CD14-positive monocyte (primary cell): ENCODE measurements at regions not wholly inside any gene's neighbourhood (a gene's known extent, or its start where the extent isn't known, plus 50 kb on each side); places are given as distances from the start of the nearest gene placed in this dataset.

Experiments
- DNase-seq, 3 donors: peaks; one replicate each; pipeline ENCODE4 v3.0.0-alpha.2; 2011 to 2022
- H2AFZ ChIP-seq: 2 replicates; pipeline ENCODE4 v1.6.0; 2012; ENCODE audit warnings: mild to moderate bottlenecking, low read depth, low read length, inconsistent platforms; ENCODE audit not compliant: insufficient read depth, poor library complexity, severe bottlenecking
- H3K27ac ChIP-seq, 2 donors: 1 replicate in 1 of 2; 2 replicates in 1 of 2; pipeline ENCODE4 v1.5.1; 2012 to 2013; ENCODE audit warnings: low read length in 2 of 2, control low read depth in 1 of 2, inconsistent platforms in 1 of 2, low read depth in 1 of 2, mild to moderate bottlenecking in 1 of 2
- H3K27me3 ChIP-seq, 2 donors: one replicate each; pipeline versions ENCODE4 v1.6.0 to v1.6.1; 2011 to 2013; ENCODE audit warnings: low read length in 2 of 2; ENCODE audit not compliant: control insufficient read depth in 2 of 2, insufficient read depth in 2 of 2
- H3K36me3 ChIP-seq, 2 donors: replicated peaks in 1 of 2; 1 replicate in 1 of 2; 2 replicates in 1 of 2; pipeline versions ENCODE4 v1.5.1 to v1.6.1; 2012 to 2013; ENCODE audit warnings: low read length in 2 of 2, control low read depth in 1 of 2, inconsistent platforms in 1 of 2, mild to moderate bottlenecking in 1 of 2; ENCODE audit not compliant: insufficient read depth in 2 of 2, control insufficient read depth in 1 of 2
- H3K4me1 ChIP-seq, 2 donors: 1 replicate in 1 of 2; 2 replicates in 1 of 2; pipeline versions ENCODE4 v1.5.1 to v1.6.1; 2012 to 2013; ENCODE audit warnings: low read length in 2 of 2, control low read depth in 1 of 2, inconsistent platforms in 1 of 2, mild to moderate bottlenecking in 1 of 2, moderate library complexity in 1 of 2; ENCODE audit not compliant: insufficient read depth in 2 of 2, control insufficient read depth in 1 of 2
- H3K4me2 ChIP-seq: replicated peaks from 2 replicates; pipeline ENCODE3; 2012; ENCODE audit warnings: low read length, moderate library complexity, mild to moderate bottlenecking; ENCODE audit not compliant: poor library complexity, severe bottlenecking; ENCODE audit errors: extremely low read depth
- H3K4me3 ChIP-seq, 3 experiments: fragments of 200-600 bp in 1 of 3; sonication (generic) in 1 of 3; replicated peaks in 1 of 3; 1 replicate in 2 of 3; 2 replicates in 1 of 3; pipeline ENCODE4 v1.5.1; 2011 to 2013; ENCODE audit warnings: low read length in 3 of 3, mild to moderate bottlenecking in 3 of 3, control low read depth in 2 of 3, low read depth in 2 of 3, inconsistent platforms in 1 of 3, moderate library complexity in 1 of 3
- H3K79me2 ChIP-seq: 2 replicates; pipeline ENCODE4 v1.6.0; 2012; ENCODE audit warnings: mild to moderate bottlenecking, control low read depth, inconsistent platforms, low read length, moderate library complexity; ENCODE audit not compliant: insufficient read depth
- H3K9ac ChIP-seq: 2 replicates; pipeline ENCODE4 v1.6.0; 2017; ENCODE audit warnings: low read length, mild to moderate bottlenecking; ENCODE audit not compliant: insufficient read depth, poor library complexity, severe bottlenecking
- H3K9me3 ChIP-seq, 2 donors: replicated peaks in 1 of 2; 1 replicate in 1 of 2; 2 replicates in 1 of 2; pipeline versions ENCODE4 v1.5.1 to v1.6.1; 2012 to 2013; ENCODE audit warnings: low read length in 2 of 2, control low read depth in 1 of 2; ENCODE audit not compliant: control insufficient read depth in 1 of 2, insufficient read depth in 1 of 2
- H4K20me1 ChIP-seq: 2 replicates; pipeline ENCODE4 v1.6.0; 2012; ENCODE audit warnings: mild to moderate bottlenecking, low read length, control low read depth, moderate library complexity; ENCODE audit not compliant: insufficient read depth
- H3K27ac Mint-ChIP-seq, 7 donors: one replicate each; pipeline ENCODE4 v1.8.0; 2020; ENCODE audit warnings: mild to moderate bottlenecking in 7 of 7, mixed read lengths in 7 of 7, moderate library complexity in 6 of 7, inconsistent platforms in 2 of 7
- H3K27me3 Mint-ChIP-seq, 3 donors: one replicate each; pipeline ENCODE4 v1.8.0; 2021 to 2022; ENCODE audit warnings: low read depth in 3 of 3, mild to moderate bottlenecking in 3 of 3, mixed read lengths in 3 of 3, moderate library complexity in 3 of 3, inconsistent platforms in 1 of 3
- H3K36me3 Mint-ChIP-seq, 2 donors: one replicate each; pipeline ENCODE4 v1.8.0; 2020; ENCODE audit warnings: mixed read lengths in 2 of 2, inconsistent platforms in 1 of 2, mild to moderate bottlenecking in 1 of 2
- H3K4me1 Mint-ChIP-seq: one replicate; pipeline ENCODE4 v1.8.0; 2020; ENCODE audit warnings: mild to moderate bottlenecking, mixed read lengths
- H3K4me3 Mint-ChIP-seq, 2 donors: one replicate each; pipeline ENCODE4 v1.8.0; 2020; ENCODE audit warnings: mild to moderate bottlenecking in 2 of 2, mixed read lengths in 2 of 2, moderate library complexity in 1 of 2
- H3K9me3 Mint-ChIP-seq, 7 donors: one replicate each; pipeline ENCODE4 v1.8.0; 2020 to 2022; ENCODE audit warnings: mixed read lengths in 7 of 7, mild to moderate bottlenecking in 6 of 7, moderate library complexity in 6 of 7, inconsistent platforms in 2 of 7
- WGBS: methylation state at CpG from one replicate; pipeline ENCODE4 v1.1.5; 2013; ENCODE audit warnings: missing lambda C conversion rate; ENCODE audit not compliant: insufficient coverage; 5-methylcytosine and 5-hydroxymethylcytosine counted together
- intact Hi-C, 2 donors: fragments of 100-400 bp; cut with micrococcal nuclease; formaldehyde crosslinking; loops; one replicate each; pipeline versions ENCODE4 v1.15.0 to v1.15.1; 2023
- TF ChIP-seq, protein P1 (sequence below): fragments of 200-600 bp; IDR thresholded peaks from one replicate; pipeline ENCODE4 v1.8.0; 2022; ENCODE audit warnings: antibody characterized with exemption, mild to moderate bottlenecking

DNA sequence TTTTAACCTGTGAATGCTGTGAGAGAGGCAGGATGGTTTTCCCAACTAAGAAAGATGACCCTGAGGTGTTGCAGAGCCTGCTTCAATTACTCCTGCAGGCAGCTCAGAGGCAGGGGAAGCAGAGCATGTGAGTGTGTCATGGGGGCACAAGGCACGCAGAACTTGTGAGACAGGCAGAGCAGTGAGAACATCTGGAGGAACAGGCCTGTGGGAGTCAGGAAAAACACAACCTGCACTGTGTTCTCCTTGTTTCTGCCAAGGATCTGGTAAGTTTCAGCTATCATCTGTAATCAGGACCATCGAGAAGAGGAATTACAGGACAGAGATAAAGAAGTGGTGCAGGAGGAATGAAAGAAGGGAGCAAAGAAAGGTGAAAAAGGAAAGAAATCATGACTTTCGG lies 741.8 kb upstream of the INTU start:
- H3K36me3 ChIP-seq = no peaks in the 10 kb centered on the region
- H4K20me1 ChIP-seq = no peaks in the 10 kb centered on the region
- H3K27ac ChIP-seq = no peak overlapping the region
- H3K4me3 Mint-ChIP-seq = no peak overlapping the region
- H3K36me3 Mint-ChIP-seq = no peaks in the 10 kb centered on the region
- no peaks in the 10 kb centered on the region for H3K4me1 ChIP-seq
- H3K4me1 Mint-ChIP-seq = no peaks in the 10 kb centered on the region
- H3K27me3 Mint-ChIP-seq = no peaks in the 10 kb centered on the region
- DNase-seq = no peak
- H3K9me3 ChIP-seq = no peaks in the 10 kb centered on the region
- no peak overlapping the region for H3K9ac ChIP-seq
- no peak overlapping the region for H3K27ac Mint-ChIP-seq
- no peak overlapping the region for H2AFZ ChIP-seq
- peaks cover 0 to 11% (median 2%) of the 10 kb centered on the region in 7 donors for H3K9me3 Mint-ChIP-seq
- H3K27me3 ChIP-seq = no peaks in the 10 kb centered on the region
- 72% methylated on average over 3 of the region's 3 CpGs for whole genome bisulfite sequencing
- no peak overlapping the region for H3K4me2 ChIP-seq
- no peak overlapping the region for H3K4me3 ChIP-seq
- intact Hi-C loops = no loop called here
- H3K79me2 ChIP-seq = no peaks in the 10 kb centered on the region
- TF ChIP-seq, protein P1, sequence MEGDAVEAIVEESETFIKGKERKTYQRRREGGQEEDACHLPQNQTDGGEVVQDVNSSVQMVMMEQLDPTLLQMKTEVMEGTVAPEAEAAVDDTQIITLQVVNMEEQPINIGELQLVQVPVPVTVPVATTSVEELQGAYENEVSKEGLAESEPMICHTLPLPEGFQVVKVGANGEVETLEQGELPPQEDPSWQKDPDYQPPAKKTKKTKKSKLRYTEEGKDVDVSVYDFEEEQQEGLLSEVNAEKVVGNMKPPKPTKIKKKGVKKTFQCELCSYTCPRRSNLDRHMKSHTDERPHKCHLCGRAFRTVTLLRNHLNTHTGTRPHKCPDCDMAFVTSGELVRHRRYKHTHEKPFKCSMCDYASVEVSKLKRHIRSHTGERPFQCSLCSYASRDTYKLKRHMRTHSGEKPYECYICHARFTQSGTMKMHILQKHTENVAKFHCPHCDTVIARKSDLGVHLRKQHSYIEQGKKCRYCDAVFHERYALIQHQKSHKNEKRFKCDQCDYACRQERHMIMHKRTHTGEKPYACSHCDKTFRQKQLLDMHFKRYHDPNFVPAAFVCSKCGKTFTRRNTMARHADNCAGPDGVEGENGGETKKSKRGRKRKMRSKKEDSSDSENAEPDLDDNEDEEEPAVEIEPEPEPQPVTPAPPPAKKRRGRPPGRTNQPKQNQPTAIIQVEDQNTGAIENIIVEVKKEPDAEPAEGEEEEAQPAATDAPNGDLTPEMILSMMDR = no peak

DNA sequence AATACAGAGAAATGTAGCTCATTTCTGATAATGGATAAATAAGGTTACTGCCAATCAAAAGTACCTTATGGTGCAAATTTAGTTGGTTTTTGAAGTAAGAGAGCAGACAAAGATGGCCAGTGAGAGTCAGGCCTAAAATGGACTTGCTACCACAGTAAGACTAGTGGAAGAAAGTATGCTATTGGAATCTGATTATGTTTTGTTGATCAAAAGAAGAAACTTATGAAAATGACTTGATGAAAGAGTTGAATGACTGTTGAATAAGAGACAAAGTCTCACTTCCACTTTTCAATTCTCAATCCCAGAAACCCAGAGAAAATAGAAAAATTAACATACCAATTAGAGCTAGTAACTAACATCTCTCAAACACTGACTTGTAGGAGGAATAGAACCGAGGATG lies 737.8 kb upstream of the INTU start:
- H3K9me3 Mint-ChIP-seq = peaks cover 6 to 19% (median 12%) of the 10 kb centered on the region in 7 donors
- no peak overlapping the region for H3K4me3 Mint-ChIP-seq
- DNase-seq = no peak
- no peaks in the 10 kb centered on the region for H3K79me2 ChIP-seq
- no peak overlapping the region for H3K9ac ChIP-seq
- H2AFZ ChIP-seq = no peak overlapping the region
- H3K4me3 ChIP-seq = no peak overlapping the region
- no peaks in the 10 kb centered on the region for H3K27me3 Mint-ChIP-seq
- no peaks in the 10 kb centered on the region for H3K27me3 ChIP-seq
- no peaks in the 10 kb centered on the region for H3K36me3 Mint-ChIP-seq
- no peaks in the 10 kb centered on the region for H3K36me3 ChIP-seq
- H3K4me1 Mint-ChIP-seq = no peaks in the 10 kb centered on the region
- TF ChIP-seq, protein P1 = no peak
- no peak overlapping the region for H3K27ac Mint-ChIP-seq
- H4K20me1 ChIP-seq = no peaks in the 10 kb centered on the region
- no CpG with 5 or more reads among the region's 1 CpG for WGBS
- H3K27ac ChIP-seq = no peak overlapping the region
- no peaks in the 10 kb centered on the region for H3K4me1 ChIP-seq
- intact Hi-C loops = no loop called here
- H3K9me3 ChIP-seq = peaks cover 13 to 26% of the 10 kb centered on the region in 2 donors
- no peak overlapping the region for H3K4me2 ChIP-seq
